Lung (tissue), 11 donors: ENCODE measurements at regions not wholly inside any gene's neighbourhood (a gene's known extent, or its start where the extent isn't known, plus 50 kb on each side); places are given as distances from the start of the nearest gene placed in this dataset.
A peak's percentile ranks its signal among the peaks of the same experiment; 100 is the strongest.

Experiments used
- ATAC-seq: fragments of 200-7000 bp; cut with Tn5 transposase; one replicate; pipeline ENCODE4 v1.9.1; 2020; ENCODE audit warnings: moderate number of reproducible peaks; ENCODE audit not compliant: insufficient read depth, low FRiP score
- DNase-seq, 3 donors: peaks; one replicate each; pipeline ENCODE4 v3.0.0-alpha.2; 2013 to 2017
- H3K27ac ChIP-seq, 2 donors: one replicate each; pipeline ENCODE4 v1.5.1; 2013; ENCODE audit warnings: mild to moderate bottlenecking in 2 of 2, moderate library complexity in 2 of 2, control low read depth in 1 of 2, inconsistent platforms in 1 of 2, low read depth in 1 of 2, low read length in 1 of 2
- H3K27me3 ChIP-seq, 3 donors: one replicate each; pipeline ENCODE4 v1.5.1; 2013; ENCODE audit warnings: low read length in 2 of 3; ENCODE audit not compliant: control insufficient read depth in 3 of 3, insufficient read depth in 3 of 3
- H3K36me3 ChIP-seq, 4 donors: one replicate each; pipeline ENCODE4 v1.5.1; 2013; ENCODE audit warnings: low read length in 4 of 4, mild to moderate bottlenecking in 1 of 4, moderate library complexity in 1 of 4; ENCODE audit not compliant: control insufficient read depth in 4 of 4, insufficient read depth in 4 of 4
- H3K4me1 ChIP-seq, 5 donors: one replicate each; pipeline ENCODE4 v1.5.1; 2013; ENCODE audit warnings: low read length in 5 of 5, mild to moderate bottlenecking in 2 of 5, moderate library complexity in 1 of 5; ENCODE audit not compliant: control insufficient read depth in 5 of 5, insufficient read depth in 5 of 5
- H3K4me3 ChIP-seq: one replicate; pipeline ENCODE4 v1.5.1; 2013; ENCODE audit warnings: mild to moderate bottlenecking, control low read depth, moderate library complexity
- H3K9ac ChIP-seq, 2 donors: one replicate each; pipeline ENCODE4 v1.5.1; 2013; ENCODE audit warnings: low read length in 2 of 2, control low read depth in 1 of 2; ENCODE audit not compliant: insufficient read depth in 1 of 2
- H3K9me3 ChIP-seq, 4 donors: one replicate each; pipeline ENCODE4 v1.5.1; 2013; ENCODE audit warnings: low read length in 3 of 4, mild to moderate bottlenecking in 1 of 4, moderate library complexity in 1 of 4; ENCODE audit not compliant: control insufficient read depth in 4 of 4, insufficient read depth in 3 of 4
- CTCF ChIP-seq: IDR thresholded peaks from 2 replicates; pipeline ENCODE4 v1.5.1; 2012; ENCODE audit warnings: mild to moderate bottlenecking; ENCODE audit errors: control extremely low read depth, extremely low read depth
- WGBS, 2 donors: extraction: QIAGEN DNeasy Blood & Tissue Kit; methylation state at CpG; one replicate each; pipeline ENCODE4 v1.1.7; 2013; 5-methylcytosine and 5-hydroxymethylcytosine counted together
- donor health status: control.
- donor health status: control.
- donor health status: Bipolar disorder and iron deficiency.
- donor health status: healthy.
- donor health status: DM: yes; HTN: yes; CAD: no.

- Histone ChIP-seq H3K4me3 (no peak overlapping the region), H3K36me3 (no peaks in the 10 kb centered on the region), H3K9ac (no peak overlapping the region), H3K27me3 (no peaks in the 10 kb centered on the region), H3K27ac (peak overlapping the region in 1 of 2 donors; percentile 56), H3K9me3 (no peaks in the 10 kb centered on the region), H3K4me1 (peaks cover 0 to 5% (median 0%) of the 10 kb centered on the region in 5 donors)
- no peak for TF ChIP-seq CTCF
- WGBS, 2 donors: 61 to 69% methylated on average over 3 of the region's 3 CpGs
- ATAC-seq: no peak
- no peak for DNase-seq
Measured at GRCh38 chr3:177571944-177572315, 374.6 kb upstream of the TBL1XR1 start.

- Histone ChIP-seq H3K4me3 (no peak overlapping the region), H3K27me3 (no peaks in the 10 kb centered on the region), H3K9me3 (no peaks in the 10 kb centered on the region), H3K36me3 (no peaks in the 10 kb centered on the region), H3K27ac (no peak overlapping the region), H3K9ac (no peak overlapping the region), H3K4me1 (peaks cover 0 to 5% (median 0%) of the 10 kb centered on the region in 5 donors)
- DNase-seq (peak; percentile 50 to 68 (median 59)), ATAC-seq (peak; percentile 80)
- TF ChIP-seq CTCF: no peak
- 67 to 73% methylated on average over 7 of the region's 7 CpGs for WGBS, 2 donors
Measured at GRCh38 chr3:177574222-177574856, 377.1 kb upstream of the TBL1XR1 start.

- ATAC-seq (no peak), DNase-seq (peak in 1 of 3 donors; percentile 40)
- Histone ChIP-seq H3K27ac (no peak overlapping the region), H3K36me3 (no peaks in the 10 kb centered on the region), H3K9ac (no peak overlapping the region), H3K4me3 (no peak overlapping the region), H3K9me3 (no peaks in the 10 kb centered on the region), H3K27me3 (no peaks in the 10 kb centered on the region), H3K4me1 (peaks cover 0 to 2% (median 0%) of the 10 kb centered on the region in 5 donors)
- TF ChIP-seq CTCF: no peak
- 63 to 68% methylated on average over 4 of the region's 4 CpGs for WGBS, 2 donors
Measured at GRCh38 chr3:177576746-177577145, 379.5 kb upstream of the TBL1XR1 start.

GRCh38 chr3:177578488-177578887, 381.2 kb upstream of the TBL1XR1 start:
- H3K27me3 ChIP-seq: no peaks in the 10 kb centered on the region
- no peak overlapping the region for H3K27ac ChIP-seq

More at GRCh38 chr3:177578488-177578887, 381.2 kb upstream of the TBL1XR1 start:
- Histone ChIP-seq H3K9ac (no peak overlapping the region), H3K9me3 (no peaks in the 10 kb centered on the region), H3K4me3 (no peak overlapping the region), H3K4me1 (no peaks in the 10 kb centered on the region), H3K36me3 (no peaks in the 10 kb centered on the region)
- 83 to 87% methylated on average over 6 of the region's 6 CpGs for WGBS, 2 donors
- DNase-seq (no peak), ATAC-seq (no peak)
- no peak for TF ChIP-seq CTCF
